Trophoblast cell (in vitro differentiated cells and primary cell): ENCODE measurements at regions not wholly inside any gene's neighbourhood (a gene's known extent, or its start where the extent isn't known, plus 50 kb on each side); places are given as distances from the start of the nearest gene placed in this dataset.
"Not testable (repeated sequence)": the region's sequence is repeated elsewhere in the genome, so short reads cannot be mapped to it uniquely, and the experiment has no call there.

Experiments
- DNase-seq, 2 donors: peaks; one replicate each; pipeline ENCODE4 v3.0.0-alpha.2; 2016
- H2AFZ ChIP-seq: 2 replicates; pipeline ENCODE4 v1.6.1; 2013; ENCODE audit warnings: low read length, moderate library complexity, mild to moderate bottlenecking; ENCODE audit not compliant: insufficient read depth, poor library complexity
- H2AK5ac ChIP-seq: 2 replicates; pipeline ENCODE4 v1.6.1; 2013; ENCODE audit warnings: mild to moderate bottlenecking, low read length
- H2BK120ac ChIP-seq: 2 replicates; pipeline ENCODE4 v1.6.1; 2013; ENCODE audit warnings: low read length, mild to moderate bottlenecking, moderate library complexity; ENCODE audit not compliant: insufficient read depth, poor library complexity
- H2BK12ac ChIP-seq: 2 replicates; pipeline ENCODE4 v1.6.1; 2013; ENCODE audit warnings: mild to moderate bottlenecking, low read length, moderate library complexity
- H2BK5ac ChIP-seq: 2 replicates; pipeline ENCODE4 v1.6.1; 2013; ENCODE audit warnings: low read length, low read depth, moderate library complexity, mild to moderate bottlenecking; ENCODE audit not compliant: poor library complexity
- H3K14ac ChIP-seq: 2 replicates; pipeline ENCODE4 v1.6.1; 2013; ENCODE audit warnings: mild to moderate bottlenecking, low read length
- H3K18ac ChIP-seq: 2 replicates; pipeline ENCODE4 v1.6.1; 2013; ENCODE audit warnings: mild to moderate bottlenecking, low read length
- H3K23ac ChIP-seq: 2 replicates; pipeline ENCODE4 v1.6.1; 2013; ENCODE audit warnings: low read length
- H3K27ac ChIP-seq: 2 replicates; pipeline ENCODE4 v1.5.1; 2013; ENCODE audit warnings: low read depth, mild to moderate bottlenecking, inconsistent platforms, low read length, moderate library complexity
- H3K27me3 ChIP-seq: 2 replicates; pipeline ENCODE4 v1.6.1; 2013; ENCODE audit warnings: inconsistent platforms, mild to moderate bottlenecking, low read length, moderate library complexity; ENCODE audit not compliant: insufficient read depth
- H3K36me3 ChIP-seq, 2 experiments: 1 replicate in 1 of 2; 2 replicates in 1 of 2; pipeline ENCODE4 v1.6.1; 2013; ENCODE audit warnings: low read length in 2 of 2, mild to moderate bottlenecking in 2 of 2, moderate library complexity in 1 of 2; ENCODE audit not compliant: insufficient read depth in 2 of 2, control insufficient read depth in 1 of 2
- H3K4ac ChIP-seq: 2 replicates; pipeline ENCODE4 v1.6.1; 2013; ENCODE audit warnings: low read depth, mild to moderate bottlenecking, low read length, moderate library complexity
- H3K4me1 ChIP-seq, 2 experiments: 1 replicate in 1 of 2; 2 replicates in 1 of 2; pipeline ENCODE4 v1.6.1; 2013; ENCODE audit warnings: low read length in 2 of 2, mild to moderate bottlenecking in 2 of 2, moderate library complexity in 1 of 2; ENCODE audit not compliant: insufficient read depth in 2 of 2, control insufficient read depth in 1 of 2
- H3K4me2 ChIP-seq: 2 replicates; pipeline ENCODE4 v1.6.1; 2013; ENCODE audit warnings: inconsistent platforms, mild to moderate bottlenecking, low read length, moderate library complexity
- H3K4me3 ChIP-seq: 2 replicates; pipeline ENCODE4 v1.5.1; 2013; ENCODE audit warnings: mild to moderate bottlenecking, low read depth, low read length, inconsistent platforms
- H3K79me1 ChIP-seq: one replicate; pipeline ENCODE4 v1.6.1; 2013; ENCODE audit warnings: low read length
- H3K79me2 ChIP-seq: 2 replicates; pipeline ENCODE4 v1.6.1; 2013; ENCODE audit warnings: low read length, mild to moderate bottlenecking; ENCODE audit not compliant: control insufficient read depth, insufficient read depth, poor library complexity
- H3K9ac ChIP-seq: 2 replicates; pipeline ENCODE4 v1.6.1; 2013; ENCODE audit warnings: mild to moderate bottlenecking, low read length
- H3K9me3 ChIP-seq: 2 replicates; pipeline ENCODE4 v1.6.1; 2013; ENCODE audit warnings: low read depth, mild to moderate bottlenecking, control low read depth, inconsistent platforms, low read length; ENCODE audit not compliant: insufficient read depth
- H4K12ac ChIP-seq: 2 replicates; pipeline ENCODE4 v1.6.1; 2013; ENCODE audit warnings: low read depth, mild to moderate bottlenecking, low read length, moderate library complexity
- H4K8ac ChIP-seq: 2 replicates; pipeline ENCODE4 v1.6.1; 2013; ENCODE audit warnings: low read depth, mild to moderate bottlenecking, low read length, moderate library complexity
- H4K91ac ChIP-seq: one replicate; pipeline ENCODE4 v1.6.1; 2013; ENCODE audit warnings: low read depth, mild to moderate bottlenecking, low read length, moderate library complexity
- WGBS: extraction: QIAGEN DNeasy Blood & Tissue Kit; methylation state at CpG from one replicate; pipeline ENCODE4 v1.1.7; 2013; ENCODE audit warnings: missing lambda C conversion rate; ENCODE audit not compliant: insufficient read length, insufficient coverage; ENCODE audit errors: extremely low coverage; 5-methylcytosine and 5-hydroxymethylcytosine counted together

- not testable (repeated sequence) for H3K9ac ChIP-seq, H2BK5ac ChIP-seq, H2AK5ac ChIP-seq, H4K12ac ChIP-seq, H3K4me3 ChIP-seq, DNase-seq, H4K91ac ChIP-seq, H2AFZ ChIP-seq, H3K27ac ChIP-seq, H3K79me2 ChIP-seq, H3K79me1 ChIP-seq, H3K9me3 ChIP-seq, H2BK120ac ChIP-seq, H4K8ac ChIP-seq, H3K18ac ChIP-seq, H3K23ac ChIP-seq, H3K27me3 ChIP-seq, H3K36me3 ChIP-seq, H3K4me2 ChIP-seq, H3K4me1 ChIP-seq, H3K14ac ChIP-seq, H3K4ac ChIP-seq, H2BK12ac ChIP-seq
- no CpG with 5 or more reads among the region's 7 CpGs for WGBS
These were observed 91.5 kb upstream of the FBXO28 start for GRCh38 chr1:224022249-224022970.

- not testable (repeated sequence) for H3K14ac ChIP-seq, H2BK5ac ChIP-seq, H3K9ac ChIP-seq, H3K23ac ChIP-seq, H3K36me3 ChIP-seq, H2BK120ac ChIP-seq, H3K9me3 ChIP-seq, H3K27me3 ChIP-seq, H3K4me2 ChIP-seq, H4K91ac ChIP-seq, H3K79me2 ChIP-seq, H4K8ac ChIP-seq, H2BK12ac ChIP-seq, H3K4me1 ChIP-seq, H3K18ac ChIP-seq, H3K79me1 ChIP-seq, DNase-seq, H4K12ac ChIP-seq, H3K4me3 ChIP-seq, H3K4ac ChIP-seq, H2AFZ ChIP-seq, H2AK5ac ChIP-seq, H3K27ac ChIP-seq
- WGBS: no CpG with 5 or more reads among the region's 3 CpGs
These were observed 94.0 kb upstream of the FBXO28 start for GRCh38 chr1:224019866-224020265.

- not testable (repeated sequence) for H3K9ac ChIP-seq, H3K36me3 ChIP-seq, H3K23ac ChIP-seq, H3K4me1 ChIP-seq, H2BK5ac ChIP-seq, H3K4me2 ChIP-seq, H3K79me1 ChIP-seq, H2AFZ ChIP-seq, H2BK12ac ChIP-seq, H3K27me3 ChIP-seq, H4K12ac ChIP-seq, H2BK120ac ChIP-seq, H3K18ac ChIP-seq, H3K79me2 ChIP-seq, H4K8ac ChIP-seq, H4K91ac ChIP-seq, H3K4me3 ChIP-seq, H3K14ac ChIP-seq, H3K4ac ChIP-seq, H2AK5ac ChIP-seq, H3K27ac ChIP-seq
- DNase-seq: peak in 1 of 2 donors; percentile 1
- H3K9me3 ChIP-seq: peaks cover 11% of the 10 kb centered on the region
- 100% methylated on average over 2 of the region's 8 CpGs for WGBS
These were observed 98.1 kb upstream of the FBXO28 start for GRCh38 chr1:224015782-224016181.

GRCh38 chr1:224014330-224014649 lies 99.6 kb upstream of the FBXO28 start:
- H3K14ac ChIP-seq: no peak overlapping the region
- no peak overlapping the region for H3K4me3 ChIP-seq
- no peak overlapping the region for H4K12ac ChIP-seq
- H2AK5ac ChIP-seq: no peak overlapping the region
- H3K4me2 ChIP-seq: no peak overlapping the region
- peak in 1 of 2 donors; percentile 25 for DNase-seq
- no peak overlapping the region for H2BK120ac ChIP-seq
- H2BK12ac ChIP-seq: no peak overlapping the region
- no peak overlapping the region for H3K23ac ChIP-seq
- H3K18ac ChIP-seq: no peak overlapping the region
- H3K4ac ChIP-seq: no peak overlapping the region
- no peak overlapping the region for H2BK5ac ChIP-seq
- no peaks in the 10 kb centered on the region for H3K4me1 ChIP-seq
- H3K27me3 ChIP-seq: no peaks in the 10 kb centered on the region
- H3K9ac ChIP-seq: no peak overlapping the region
- 80% methylated on average over 2 of the region's 7 CpGs for WGBS
- no peak overlapping the region for H3K27ac ChIP-seq
- no peaks in the 10 kb centered on the region for H3K36me3 ChIP-seq
- H3K79me2 ChIP-seq: no peaks in the 10 kb centered on the region
- no peak overlapping the region for H4K8ac ChIP-seq
- peaks cover 11% of the 10 kb centered on the region for H3K9me3 ChIP-seq
- no peaks in the 10 kb centered on the region for H3K79me1 ChIP-seq
- H4K91ac ChIP-seq: no peak overlapping the region
- no peak overlapping the region for H2AFZ ChIP-seq
